Breast epithelium (tissue), 3 donors: ENCODE measurements at regions not wholly inside any gene's neighbourhood (a gene's known extent, or its start where the extent isn't known, plus 50 kb on each side); places are given as distances from the start of the nearest gene placed in this dataset.

Source experiments
- POLR2A ChIP-seq: fragments of 450-650 bp; IDR thresholded peaks from one replicate; pipeline ENCODE4 v1.6.1; 2016; ENCODE audit warnings: antibody characterized with exemption, mild to moderate bottlenecking, moderate library complexity
- TF ChIP-seq, protein P1 (sequence below), 3 donors: fragments of 450-650 bp; IDR thresholded peaks; one replicate each; pipeline ENCODE4 v1.5.1; 2016 to 2017; ENCODE audit warnings: antibody characterized with exemption in 3 of 3, mild to moderate bottlenecking in 3 of 3, moderate library complexity in 3 of 3

DNA sequence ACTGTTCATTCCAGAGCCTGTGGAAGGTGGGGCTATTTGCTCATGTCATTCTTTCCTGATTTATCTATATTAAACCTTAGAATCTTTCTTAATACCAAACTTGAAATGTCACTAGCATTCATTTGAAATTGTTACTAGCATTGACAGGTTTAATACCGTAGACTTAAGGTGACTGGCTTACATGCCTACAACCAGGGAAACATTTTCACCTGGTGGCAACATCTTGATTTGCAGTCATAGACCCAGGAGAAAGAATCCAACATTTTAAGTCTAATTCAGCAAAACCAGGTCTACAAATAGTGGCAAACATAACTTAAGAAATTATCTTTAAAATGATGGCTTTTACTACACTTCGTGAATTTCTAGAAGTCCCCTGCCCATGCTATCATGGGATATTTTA, 353.7 kb downstream of the HTR7 start:
- TF ChIP-seq, protein P1, sequence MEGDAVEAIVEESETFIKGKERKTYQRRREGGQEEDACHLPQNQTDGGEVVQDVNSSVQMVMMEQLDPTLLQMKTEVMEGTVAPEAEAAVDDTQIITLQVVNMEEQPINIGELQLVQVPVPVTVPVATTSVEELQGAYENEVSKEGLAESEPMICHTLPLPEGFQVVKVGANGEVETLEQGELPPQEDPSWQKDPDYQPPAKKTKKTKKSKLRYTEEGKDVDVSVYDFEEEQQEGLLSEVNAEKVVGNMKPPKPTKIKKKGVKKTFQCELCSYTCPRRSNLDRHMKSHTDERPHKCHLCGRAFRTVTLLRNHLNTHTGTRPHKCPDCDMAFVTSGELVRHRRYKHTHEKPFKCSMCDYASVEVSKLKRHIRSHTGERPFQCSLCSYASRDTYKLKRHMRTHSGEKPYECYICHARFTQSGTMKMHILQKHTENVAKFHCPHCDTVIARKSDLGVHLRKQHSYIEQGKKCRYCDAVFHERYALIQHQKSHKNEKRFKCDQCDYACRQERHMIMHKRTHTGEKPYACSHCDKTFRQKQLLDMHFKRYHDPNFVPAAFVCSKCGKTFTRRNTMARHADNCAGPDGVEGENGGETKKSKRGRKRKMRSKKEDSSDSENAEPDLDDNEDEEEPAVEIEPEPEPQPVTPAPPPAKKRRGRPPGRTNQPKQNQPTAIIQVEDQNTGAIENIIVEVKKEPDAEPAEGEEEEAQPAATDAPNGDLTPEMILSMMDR (IDR thresholded peaks at IDR 0.05), result no peak
- TF ChIP-seq POLR2A, result no peak
